Gastrocnemius medialis (tissue), 4 donors: ENCODE measurements at regions not wholly inside any gene's neighbourhood (a gene's known extent, or its start where the extent isn't known, plus 50 kb on each side); places are given as distances from the start of the nearest gene placed in this dataset.

Experiments
- CTCF ChIP-seq, 5 experiments: fragments of 450-650 bp in 3 of 5; fragments of 200-600 bp in 2 of 5; sonication (generic) in 2 of 5; IDR thresholded peaks in 4 of 5; conservative IDR thresholded peaks in 1 of 5; 1 replicate in 4 of 5; 2 replicates in 1 of 5; pipeline ENCODE4 v1.5.1; 2016 to 2019; ENCODE audit warnings: antibody characterized with exemption in 5 of 5, mild to moderate bottlenecking in 3 of 5, moderate library complexity in 3 of 5
- POLR2A ChIP-seq, 2 donors: fragments of 450-650 bp; IDR thresholded peaks; one replicate each; pipeline ENCODE4 v1.6.1; 2017; ENCODE audit warnings: antibody characterized with exemption in 2 of 2, mild to moderate bottlenecking in 2 of 2, moderate library complexity in 2 of 2

GRCh38 chr20:11246251-11246775 lies 572.5 kb upstream of the JAG1 start:
- TF ChIP-seq CTCF (IDR thresholded peaks at IDR 0.05 in 4 of 5, conservative IDR thresholded peaks at IDR 0.05 in 1 of 5): no peak
- TF ChIP-seq POLR2A (IDR thresholded peaks at IDR 0.05): no peak
